Neural progenitor cell (in vitro differentiated cells): ENCODE measurements at regions not wholly inside any gene's neighbourhood (a gene's known extent, or its start where the extent isn't known, plus 50 kb on each side); places are given as distances from the start of the nearest gene placed in this dataset.

ENCODE experiments used
- CTCF ChIP-seq: fragments of 200-600 bp; sonication (generic); IDR thresholded peaks from 2 replicates; pipeline ENCODE4 v1.5.1; 2017; ENCODE audit warnings: antibody characterized with exemption, mild to moderate bottlenecking
- EZH2 ChIP-seq: fragments of 200-600 bp; sonication (generic); IDR thresholded peaks from 2 replicates; pipeline ENCODE4 v1.6.1; 2017; ENCODE audit warnings: antibody characterized with exemption, mild to moderate bottlenecking, moderate library complexity
- EZH2phosphoT487 ChIP-seq: fragments of 200-600 bp; sonication (generic); IDR thresholded peaks from 2 replicates; pipeline ENCODE4 v1.6.1; 2017; ENCODE audit warnings: antibody characterized with exemption

DNA sequence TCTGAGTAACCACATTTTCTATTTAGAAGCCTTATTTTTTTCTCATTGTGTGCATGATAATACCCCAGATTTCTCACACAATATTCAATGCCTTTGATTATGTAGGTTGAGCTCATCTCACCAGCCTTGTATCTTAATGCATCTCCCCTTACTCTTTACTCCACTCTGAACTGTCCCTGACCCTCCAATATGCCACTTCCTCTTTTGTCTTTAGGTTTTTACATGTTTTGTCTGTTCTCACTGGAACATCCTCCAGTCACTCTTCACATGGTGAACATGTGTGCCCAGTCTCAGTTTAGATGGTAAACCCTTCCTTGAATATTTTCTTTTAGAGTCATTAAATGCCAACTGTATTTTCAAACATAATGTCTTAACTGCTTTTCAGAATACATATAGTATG lies 392.9 kb upstream of the IMPG1 start:
- TF ChIP-seq CTCF (no peak), EZH2phosphoT487 (no peak), EZH2 (no peak)
